ENCODE measurements at regions not wholly inside any gene's neighbourhood (a gene's known extent, or its start where the extent isn't known, plus 50 kb on each side); places are given as distances from the start of the nearest gene placed in this dataset.

DNA sequence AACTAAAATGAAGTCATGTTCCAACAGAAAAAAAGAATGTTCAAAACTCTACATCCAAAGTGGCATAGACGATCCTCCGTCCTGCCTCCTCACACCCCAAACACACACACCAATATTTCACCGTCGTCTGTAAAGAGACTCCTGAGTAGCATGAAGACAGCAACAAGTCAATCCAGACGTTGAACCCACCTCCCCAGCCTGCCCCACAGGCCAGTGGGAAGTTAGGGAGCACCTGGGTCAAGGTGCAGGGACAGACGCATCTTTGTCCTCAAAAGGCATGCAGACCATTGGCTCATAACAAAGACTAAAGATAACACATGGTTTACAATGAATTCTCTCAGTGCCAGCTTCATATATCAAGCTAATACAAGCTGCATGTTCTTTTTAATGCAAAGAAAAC, 396.5 kb downstream of the TCERG1L start:
- ChIA-PET POLR2A (ENCODE audit: low non-redundant PET) (no interaction called here), CTCF (no interaction called here)
- Histone ChIP-seq H3K27me3 (replicated peaks; ENCODE audit: insufficient read depth, low read depth, low read length, poor library complexity) (no peaks in the 10 kb centered on the region), H3K4me1 (ENCODE audit: insufficient read depth, low read length, poor library complexity, severe bottlenecking) (no peaks in the 10 kb centered on the region), H3K27ac (ENCODE audit: low read depth, low read length, poor library complexity, severe bottlenecking) (no peak overlapping the region), H3K36me3 (ENCODE audit: insufficient read depth, low read length, poor library complexity, severe bottlenecking) (no peaks in the 10 kb centered on the region), H3K9me3 (ENCODE audit: low read depth, low read length, poor library complexity, severe bottlenecking) (peaks cover 16% of the 10 kb centered on the region), H3K4me3 (ENCODE audit: low read depth, low read length, poor library complexity, severe bottlenecking) (no peak overlapping the region)
- TF ChIP-seq, protein P1, sequence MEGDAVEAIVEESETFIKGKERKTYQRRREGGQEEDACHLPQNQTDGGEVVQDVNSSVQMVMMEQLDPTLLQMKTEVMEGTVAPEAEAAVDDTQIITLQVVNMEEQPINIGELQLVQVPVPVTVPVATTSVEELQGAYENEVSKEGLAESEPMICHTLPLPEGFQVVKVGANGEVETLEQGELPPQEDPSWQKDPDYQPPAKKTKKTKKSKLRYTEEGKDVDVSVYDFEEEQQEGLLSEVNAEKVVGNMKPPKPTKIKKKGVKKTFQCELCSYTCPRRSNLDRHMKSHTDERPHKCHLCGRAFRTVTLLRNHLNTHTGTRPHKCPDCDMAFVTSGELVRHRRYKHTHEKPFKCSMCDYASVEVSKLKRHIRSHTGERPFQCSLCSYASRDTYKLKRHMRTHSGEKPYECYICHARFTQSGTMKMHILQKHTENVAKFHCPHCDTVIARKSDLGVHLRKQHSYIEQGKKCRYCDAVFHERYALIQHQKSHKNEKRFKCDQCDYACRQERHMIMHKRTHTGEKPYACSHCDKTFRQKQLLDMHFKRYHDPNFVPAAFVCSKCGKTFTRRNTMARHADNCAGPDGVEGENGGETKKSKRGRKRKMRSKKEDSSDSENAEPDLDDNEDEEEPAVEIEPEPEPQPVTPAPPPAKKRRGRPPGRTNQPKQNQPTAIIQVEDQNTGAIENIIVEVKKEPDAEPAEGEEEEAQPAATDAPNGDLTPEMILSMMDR (conservative IDR thresholded peaks at IDR 0.05; ENCODE audit: low read depth, low read length): no peak
- BruUV-seq (replicated peaks): no TSS peak
- intact Hi-C loops (cut with micrococcal nuclease; ENCODE audit: unreplicated experiment): no loop called here
- DNase-seq (ENCODE audit: low spot score): no peak

DNA sequence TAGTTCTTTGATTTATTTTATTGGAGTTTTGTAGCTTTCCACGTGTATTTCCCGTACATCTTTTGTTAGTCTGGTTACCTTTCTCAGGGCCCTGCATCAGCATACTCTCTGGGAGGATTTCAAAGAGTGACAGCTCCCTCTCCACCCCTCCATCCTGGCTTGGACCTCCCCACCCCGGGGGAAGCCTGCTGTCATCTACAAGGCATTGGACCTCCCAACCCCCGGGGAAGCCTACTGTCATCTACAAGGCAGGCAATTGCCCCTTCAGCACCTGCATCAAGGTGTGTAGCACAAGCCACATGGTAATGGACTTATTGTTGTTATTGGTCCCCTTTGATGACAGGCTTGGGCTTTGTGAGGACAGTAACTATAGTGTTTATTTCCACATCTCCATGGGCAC, 390.1 kb downstream of the TCERG1L start:
- TF ChIP-seq, protein P1 (conservative IDR thresholded peaks at IDR 0.05; ENCODE audit: low read depth, low read length): no peak
- TF ChIP-seq EZH2 (IDR thresholded peaks at IDR 0.05; ENCODE audit: borderline replicate concordance, low read depth, low read length, poor library complexity, severe bottlenecking): no peak
- Histone ChIP-seq H3K36me3 (ENCODE audit: insufficient read depth, low read length, poor library complexity, severe bottlenecking) (no peaks in the 10 kb centered on the region), H3K4me3 (ENCODE audit: low read depth, low read length, poor library complexity, severe bottlenecking) (no peak overlapping the region), H3K27ac (ENCODE audit: low read depth, low read length, poor library complexity, severe bottlenecking) (no peak overlapping the region), H3K9me3 (ENCODE audit: low read depth, low read length, poor library complexity, severe bottlenecking) (no peaks in the 10 kb centered on the region), H3K27me3 (replicated peaks; ENCODE audit: insufficient read depth, low read depth, low read length, poor library complexity) (no peaks in the 10 kb centered on the region), H3K4me1 (ENCODE audit: insufficient read depth, low read length, poor library complexity, severe bottlenecking) (no peaks in the 10 kb centered on the region)
- BruUV-seq (replicated peaks): no TSS peak
- ChIA-PET POLR2A (ENCODE audit: low non-redundant PET) (no interaction called here), CTCF (no interaction called here)
- intact Hi-C loops (cut with micrococcal nuclease; ENCODE audit: unreplicated experiment): no loop called here
- no peak for DNase-seq (ENCODE audit: low spot score)

DNA sequence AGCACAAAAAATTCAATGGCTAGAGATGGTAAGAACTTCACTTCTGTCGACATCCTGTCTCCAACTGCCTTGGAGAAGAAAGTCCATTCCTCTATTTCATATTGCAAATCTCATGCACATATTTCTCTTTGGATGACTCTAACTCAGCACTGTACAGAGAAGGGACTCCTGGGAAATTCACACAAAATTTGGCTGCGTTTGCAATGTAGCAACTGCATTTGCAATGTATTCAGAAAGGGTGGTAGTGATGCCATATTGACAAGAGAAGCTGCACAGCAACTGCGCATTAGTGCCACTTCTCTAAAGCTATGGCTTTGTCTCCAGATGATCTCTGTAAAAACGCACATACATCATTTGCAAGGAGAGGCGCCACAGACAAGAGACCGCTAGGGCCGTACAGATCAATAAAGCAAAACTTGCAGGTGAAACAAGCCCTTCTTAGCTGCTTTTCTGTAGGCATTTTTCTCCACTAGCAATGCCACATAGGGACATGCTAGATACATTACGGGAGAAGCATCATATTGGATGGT, 389.5 kb downstream of the TCERG1L start:
- no peak overlapping the region for H3K27ac ChIP-seq (ENCODE audit: low read depth, low read length, poor library complexity, severe bottlenecking)
- ChIA-PET POLR2A (ENCODE audit: low non-redundant PET) (no interaction called here), CTCF (no interaction called here)
- no peaks in the 10 kb centered on the region for H3K9me3 ChIP-seq (ENCODE audit: low read depth, low read length, poor library complexity, severe bottlenecking)
- TF ChIP-seq EZH2 (IDR thresholded peaks at IDR 0.05; ENCODE audit: borderline replicate concordance, low read depth, low read length, poor library complexity, severe bottlenecking): no peak
- TF ChIP-seq, protein P1 (conservative IDR thresholded peaks at IDR 0.05; ENCODE audit: low read depth, low read length): no peak
- DNase-seq (ENCODE audit: low spot score): no peak
- H3K36me3 ChIP-seq (ENCODE audit: insufficient read depth, low read length, poor library complexity, severe bottlenecking): no peaks in the 10 kb centered on the region
- no peaks in the 10 kb centered on the region for H3K27me3 ChIP-seq (replicated peaks; ENCODE audit: insufficient read depth, low read depth, low read length, poor library complexity)
- BruUV-seq (replicated peaks): no TSS peak
- H3K4me3 ChIP-seq (ENCODE audit: low read depth, low read length, poor library complexity, severe bottlenecking): no peak overlapping the region
- intact Hi-C loops (cut with micrococcal nuclease; ENCODE audit: unreplicated experiment): no loop called here
- H3K4me1 ChIP-seq (ENCODE audit: insufficient read depth, low read length, poor library complexity, severe bottlenecking): no peaks in the 10 kb centered on the region

All from A673 (cell line).